Stimulated activated CD8-positive, alpha-beta memory T cell treated with anti-CD3 and anti-CD28 coated beads, Interleukin-15, amount 100 ng/mL, for 4 hours (primary cell): ENCODE measurements at regions not wholly inside any gene's neighbourhood (a gene's known extent, or its start where the extent isn't known, plus 50 kb on each side); places are given as distances from the start of the nearest gene placed in this dataset.

Source experiments
- DNase-seq, 2 donors: peaks; one replicate each; pipeline ENCODE4 v3.0.0-alpha.2; 2020; ENCODE audit warnings: low read depth in 2 of 2

DNA sequence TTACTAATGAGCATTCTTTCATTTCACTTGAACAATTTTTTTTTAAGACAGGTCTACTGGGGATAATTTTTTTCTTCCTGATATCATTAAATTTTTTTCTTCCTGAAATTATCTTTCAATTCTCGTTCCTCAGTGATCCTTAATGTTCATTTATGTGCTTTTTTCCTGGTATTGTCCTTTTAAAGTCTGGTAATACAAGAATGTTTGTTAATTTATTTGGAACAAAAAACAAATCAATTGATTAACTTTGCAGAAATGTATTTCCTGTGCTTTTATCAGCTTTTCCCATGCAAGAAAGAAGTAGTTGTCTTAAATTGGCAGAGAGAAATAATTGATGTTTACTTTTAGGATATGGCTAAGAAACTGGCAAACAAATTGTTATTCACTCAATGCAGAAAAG lies 945.4 kb upstream of the MIR17HG start:
- DNase-seq, result no peak

GRCh38 chr13:90402613-90403012 lies 944.9 kb upstream of the MIR17HG start:
- DNase-seq, result no peak

DNA sequence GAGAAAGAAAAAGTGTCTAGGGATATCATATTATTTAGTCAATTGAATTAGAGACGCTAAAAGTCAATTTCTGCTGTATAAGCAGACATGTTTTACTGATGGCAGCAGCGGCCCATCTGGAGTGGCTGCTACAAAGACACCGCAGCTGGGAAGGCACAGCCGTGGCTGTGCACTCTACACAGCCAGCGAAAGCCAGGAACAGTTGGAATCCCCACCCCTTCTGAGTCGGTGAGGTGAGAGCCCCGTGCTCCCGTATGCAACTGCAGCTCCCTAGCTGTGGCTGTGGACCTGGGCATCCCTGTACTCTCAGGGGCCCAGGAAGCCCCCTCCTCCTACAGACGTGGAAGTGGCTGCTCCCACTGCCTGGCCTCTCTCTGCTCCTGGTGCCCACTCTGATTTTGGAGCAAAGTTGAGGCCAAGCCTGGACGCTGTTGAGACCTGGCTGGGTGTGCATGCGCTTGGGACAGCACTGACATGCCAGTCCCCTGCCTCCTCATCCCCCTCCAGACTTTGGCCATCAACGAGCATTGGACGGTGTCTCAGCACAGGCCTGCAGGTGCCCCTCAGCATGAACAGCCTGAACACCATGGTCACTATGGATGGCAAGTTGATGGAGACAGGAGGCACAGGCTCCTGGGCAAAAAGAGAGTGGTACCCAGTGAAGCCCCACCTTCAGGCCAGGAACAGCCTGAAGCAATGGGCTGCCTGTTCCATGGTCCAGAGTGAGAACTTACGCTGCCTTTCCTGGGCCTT lies 944.0 kb upstream of the MIR17HG start:
- DNase-seq, result no peak

- DNase-seq, result no peak
Observed at GRCh38 chr13:90405301-90405700, 942.2 kb upstream of the MIR17HG start.

DNA sequence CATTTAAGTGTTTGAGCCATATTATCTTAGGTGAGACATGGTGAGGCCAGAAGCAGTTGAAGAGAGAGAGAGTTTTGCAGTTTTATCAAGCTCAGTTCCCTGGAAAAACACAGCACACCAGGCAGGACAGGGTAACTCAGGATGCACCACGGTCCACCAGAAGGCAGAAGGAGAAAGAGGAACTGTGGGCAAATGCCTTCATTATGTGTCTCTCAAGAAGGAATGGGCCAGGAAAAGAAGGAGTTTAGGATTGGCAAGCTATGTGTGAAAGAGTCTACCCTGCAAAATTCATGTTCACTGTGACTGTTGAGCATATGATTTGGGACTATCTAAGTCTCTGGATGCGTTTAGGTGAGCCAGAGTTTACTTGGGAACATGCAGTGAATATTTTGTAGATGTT lies 934.5 kb upstream of the MIR17HG start:
- DNase-seq, result no peak

GRCh38 chr13:90413548-90413947 lies 933.9 kb upstream of the MIR17HG start:
- DNase-seq, result no peak

DNA sequence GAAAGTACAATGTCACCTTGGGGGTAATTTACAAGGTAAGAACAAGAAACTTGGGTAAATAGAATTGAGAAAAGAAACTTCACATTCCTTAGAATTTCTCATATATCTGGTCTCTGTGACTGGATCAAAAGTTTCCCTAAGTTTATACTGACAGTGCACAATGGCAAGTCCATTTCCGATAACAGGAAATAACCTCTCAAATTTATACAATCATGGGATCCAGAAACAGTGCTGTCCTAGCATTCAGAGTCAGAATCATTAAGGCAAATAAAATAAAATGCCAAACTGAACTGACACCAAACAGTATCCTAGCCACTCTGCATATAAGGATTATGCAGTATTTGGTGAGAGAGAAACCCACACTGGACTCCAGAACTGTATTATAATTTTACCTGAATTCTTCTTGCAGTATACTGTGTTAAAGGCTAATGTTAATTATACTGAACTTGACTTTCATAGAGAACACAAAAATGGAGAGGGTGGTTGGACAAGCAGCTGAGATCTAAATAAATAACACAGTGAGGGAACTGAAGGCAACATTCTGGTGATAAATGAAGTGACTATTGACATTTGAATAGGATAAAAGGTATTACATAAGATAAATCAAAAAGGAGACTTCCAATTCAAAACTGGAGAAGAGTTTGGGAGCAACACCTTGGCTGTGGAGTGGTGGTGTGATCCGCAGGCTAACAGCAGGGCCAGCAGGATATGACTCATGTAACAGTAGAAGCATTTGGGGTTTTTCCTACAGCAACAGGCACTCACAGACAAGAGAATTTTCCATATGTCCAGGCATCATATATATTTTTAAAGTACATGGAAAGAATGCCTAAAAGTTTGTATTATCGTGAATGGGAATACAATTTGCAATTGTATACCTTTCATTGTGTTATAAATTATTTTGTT lies 932.5 kb upstream of the MIR17HG start:
- no peak for DNase-seq

GRCh38 chr13:90415902-90416301 lies 931.6 kb upstream of the MIR17HG start:
- no peak for DNase-seq

DNA sequence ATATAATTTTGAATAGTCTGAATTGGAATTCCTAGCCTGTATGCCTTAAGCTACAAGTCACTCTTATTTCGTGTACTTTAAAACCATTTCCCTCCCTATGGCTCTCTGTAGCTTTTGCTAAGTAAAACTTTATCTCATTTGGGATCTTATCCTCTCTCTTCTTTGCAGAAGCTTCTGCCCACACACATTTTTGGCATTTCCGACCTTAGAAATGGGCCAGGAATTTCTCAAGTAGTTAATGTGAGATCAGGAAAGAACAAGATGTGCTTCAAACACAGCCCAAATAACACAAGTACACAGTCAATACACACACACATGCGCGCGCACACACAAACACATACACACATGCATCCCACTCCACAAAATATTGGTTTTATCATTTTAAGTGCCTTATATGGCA lies 931.0 kb upstream of the MIR17HG start:
- DNase-seq, result no peak

DNA sequence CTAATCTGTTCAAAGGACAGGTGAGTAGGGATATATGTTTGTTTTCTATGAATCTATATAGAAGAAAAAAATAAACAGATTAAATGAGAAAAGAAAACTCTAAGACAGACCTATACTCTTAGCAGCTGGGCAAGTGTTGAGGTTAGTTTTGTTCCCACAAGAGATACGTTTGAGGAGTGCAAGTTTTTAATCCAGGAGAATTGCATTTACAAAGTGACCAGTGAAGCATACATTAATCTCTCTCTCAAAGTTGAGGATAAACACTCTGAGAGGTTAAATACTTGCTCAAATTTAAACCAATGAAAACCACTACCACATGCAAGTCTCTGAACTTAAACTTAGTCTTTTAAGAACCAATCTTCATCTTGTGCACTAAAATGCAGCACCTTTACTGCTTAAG lies 930.5 kb upstream of the MIR17HG start:
- no peak for DNase-seq

- no peak for DNase-seq
Observed at GRCh38 chr13:90420683-90421082, 926.8 kb upstream of the MIR17HG start.

GRCh38 chr13:90427322-90428272 lies 919.9 kb upstream of the MIR17HG start:
- DNase-seq, result no peak

GRCh38 chr13:90428522-90429210 lies 918.8 kb upstream of the MIR17HG start:
- DNase-seq, result no peak

GRCh38 chr13:90430127-90430526 lies 917.4 kb upstream of the MIR17HG start:
- no peak for DNase-seq

- DNase-seq, result no peak
Observed at GRCh38 chr13:90436697-90437096, 910.8 kb upstream of the MIR17HG start.

DNA sequence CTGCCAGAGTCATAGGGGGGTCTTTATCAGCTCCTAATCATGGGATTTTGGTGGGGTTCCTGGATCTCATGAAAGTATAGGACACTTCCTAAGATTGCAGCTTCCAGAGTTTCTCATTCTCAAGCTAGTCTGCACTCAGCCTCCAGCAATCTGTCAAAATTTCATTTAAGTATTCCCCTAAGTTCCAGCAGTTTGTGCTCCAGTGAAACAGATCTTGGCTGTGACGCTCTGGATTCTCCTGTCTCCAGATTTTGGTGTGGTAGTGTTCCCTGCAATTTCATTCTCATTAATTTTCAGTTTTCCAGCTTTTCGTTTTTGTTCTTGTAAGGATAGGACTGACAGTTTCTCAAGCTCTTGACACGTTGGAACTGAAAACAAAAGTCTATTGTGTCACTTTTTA lies 908.9 kb upstream of the MIR17HG start:
- DNase-seq, result no peak

DNA sequence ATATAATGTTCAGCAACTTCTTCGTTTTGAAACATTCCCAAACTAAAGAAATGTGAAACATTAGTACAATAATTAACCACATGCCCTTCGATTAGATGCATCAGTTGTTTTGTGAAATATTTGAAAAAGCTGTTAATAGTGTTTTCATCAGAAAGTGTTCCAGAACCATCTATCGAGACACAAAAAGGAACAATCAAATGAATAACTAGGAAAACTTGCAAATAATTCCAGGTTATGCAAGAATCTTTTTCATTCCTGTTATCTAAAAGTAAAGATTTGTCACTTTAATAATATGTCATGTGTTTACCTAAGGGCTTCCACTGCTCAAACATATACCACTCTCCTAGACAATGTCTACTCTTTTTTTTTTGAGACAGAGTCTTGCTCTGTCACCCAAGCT lies 904.2 kb upstream of the MIR17HG start:
- no peak for DNase-seq

GRCh38 chr13:90444232-90444631 lies 903.3 kb upstream of the MIR17HG start:
- DNase-seq, result no peak

DNA sequence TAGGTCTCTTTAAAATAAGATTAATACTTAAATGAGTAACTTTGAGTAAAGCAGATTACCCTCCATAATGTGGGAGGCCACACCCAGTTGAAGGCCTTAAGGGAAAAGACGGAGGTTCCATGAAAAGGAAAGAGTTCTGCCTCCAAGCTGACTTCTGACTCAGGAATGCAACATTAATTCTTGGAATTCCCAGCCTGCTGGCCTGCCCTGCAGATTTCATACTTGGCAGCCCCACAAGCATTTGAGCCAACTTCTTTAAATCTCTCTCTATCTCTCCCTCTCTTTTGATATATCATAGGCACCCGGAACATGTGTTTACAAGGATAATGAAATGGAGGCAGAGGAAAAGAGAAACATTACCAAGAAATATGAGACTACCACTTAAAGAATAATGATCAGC lies 902.3 kb upstream of the MIR17HG start:
- no peak for DNase-seq

DNA sequence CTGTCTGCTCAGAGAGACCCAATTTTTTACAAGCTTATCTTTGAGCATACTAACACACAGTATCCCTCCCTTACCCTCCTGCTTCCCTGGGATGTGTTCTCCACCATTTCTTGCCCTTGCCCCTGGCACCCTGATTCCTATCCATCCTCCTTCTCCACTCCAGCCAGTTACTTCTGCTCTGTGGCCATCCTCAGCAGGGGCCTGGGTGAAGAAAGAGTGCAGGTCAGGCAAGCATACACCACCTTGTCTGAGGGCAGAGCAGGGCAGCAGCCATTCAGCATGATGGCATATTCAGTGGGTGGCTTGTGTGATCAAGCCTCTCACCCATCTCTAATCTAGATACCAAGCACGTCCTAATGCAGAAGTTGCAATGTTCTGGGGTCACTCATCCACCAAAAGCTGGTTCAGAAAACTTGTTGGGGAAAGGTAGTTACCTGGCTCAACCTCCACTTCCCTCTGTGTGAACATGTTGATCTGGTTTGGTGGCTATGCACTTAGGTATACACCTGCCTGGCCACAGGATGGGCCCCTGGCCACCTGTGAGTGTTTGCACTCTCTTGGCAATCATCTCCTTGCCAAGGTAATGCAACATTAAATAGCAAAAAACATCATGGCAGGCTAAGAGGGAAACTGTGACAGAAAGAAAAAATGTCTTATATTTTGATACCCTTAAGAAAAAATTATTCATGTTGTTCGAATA lies 900.3 kb upstream of the MIR17HG start:
- no peak for DNase-seq

DNA sequence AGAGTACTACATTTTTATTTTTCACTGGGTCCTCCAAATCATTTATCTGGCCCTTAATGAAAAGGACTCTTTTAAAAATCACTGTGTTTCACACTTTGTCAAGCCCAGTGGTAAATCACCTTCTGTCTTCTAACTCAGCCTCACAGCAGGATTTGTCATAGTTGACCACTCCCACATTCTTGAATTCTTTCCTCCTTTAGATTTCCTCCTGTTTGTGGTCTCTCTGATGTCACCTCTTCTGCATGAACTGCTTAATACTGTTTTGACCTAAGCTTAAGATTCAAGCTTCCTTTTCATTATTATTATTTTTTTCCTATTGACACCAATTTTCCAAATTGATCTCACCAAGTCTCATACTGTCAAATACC lies 899.8 kb upstream of the MIR17HG start:
- no peak for DNase-seq
